Ovary (tissue), 3 donors: ENCODE measurements at regions not wholly inside any gene's neighbourhood (a gene's known extent, or its start where the extent isn't known, plus 50 kb on each side); places are given as distances from the start of the nearest gene placed in this dataset.

ENCODE experiments used
- CTCF ChIP-seq, 3 donors: fragments of 450-650 bp in 2 of 3; fragments of 200-600 bp in 1 of 3; IDR thresholded peaks; one replicate each; pipeline versions ENCODE4 v1.5.1 to v1.8.0; 2016 to 2022; ENCODE audit warnings: antibody characterized with exemption in 3 of 3, mild to moderate bottlenecking in 1 of 3
- EP300 ChIP-seq: sonication (generic); formaldehyde crosslinking; IDR thresholded peaks from one replicate; pipeline ENCODE4 v1.6.1; 2017; ENCODE audit warnings: antibody characterized with exemption
- POLR2A ChIP-seq: fragments of 450-650 bp; IDR thresholded peaks from one replicate; pipeline ENCODE4 v1.6.1; 2017; ENCODE audit warnings: antibody characterized with exemption, mild to moderate bottlenecking, moderate library complexity
- donor health status: DM: no; HTN: no; CAD: no.

GRCh38 chr7:70952311-70952710 lies 179.6 kb upstream of the GALNT17 start:
- no peak for TF ChIP-seq CTCF (IDR thresholded peaks at IDR 0.05)
- no peak for TF ChIP-seq EP300
- TF ChIP-seq POLR2A = no peak
